Activated CD4-positive, CD25-positive, alpha-beta regulatory T cell treated with anti-CD3 and anti-CD28 coated beads, Interleukin-2, amount 50 U/mL, for 72 hours (primary cell): ENCODE measurements at regions not wholly inside any gene's neighbourhood (a gene's known extent, or its start where the extent isn't known, plus 50 kb on each side); places are given as distances from the start of the nearest gene placed in this dataset.
"Not testable (repeated sequence)": the region's sequence is repeated elsewhere in the genome, so short reads cannot be mapped to it uniquely, and the experiment has no call there.

Experiments
- DNase-seq: peaks from one replicate; pipeline ENCODE4 v3.0.0; 2021

DNA sequence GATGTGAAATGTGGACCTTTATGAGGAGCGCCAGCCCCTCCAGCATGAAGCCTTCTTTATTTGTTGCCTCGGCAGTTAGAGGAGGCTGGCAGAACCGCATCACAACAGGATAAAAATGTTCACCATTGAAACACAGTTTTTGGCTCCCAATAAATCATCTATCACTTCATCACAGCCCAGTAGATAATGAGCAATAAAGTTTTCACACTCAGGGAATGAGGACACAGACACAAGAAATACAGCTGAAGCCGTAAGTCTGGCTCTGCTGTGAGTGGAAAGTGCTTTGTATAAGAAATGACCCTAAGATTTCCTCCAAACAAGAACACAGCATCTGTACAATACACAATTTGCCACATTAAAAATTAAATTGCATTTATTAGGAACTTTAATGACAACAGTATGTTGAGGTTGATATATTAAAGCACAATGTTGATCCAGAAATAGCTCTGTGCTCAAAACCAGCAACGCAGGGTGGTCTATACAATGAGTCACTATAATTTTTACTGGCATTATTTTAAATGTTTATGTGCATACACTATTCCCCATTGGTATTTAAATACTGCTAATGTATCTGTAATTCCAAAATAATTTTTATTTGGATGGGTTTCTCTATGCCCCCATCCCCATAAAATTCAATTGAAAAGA is 301.8 kb upstream of the MGMT start:
- no peak for DNase-seq

DNA sequence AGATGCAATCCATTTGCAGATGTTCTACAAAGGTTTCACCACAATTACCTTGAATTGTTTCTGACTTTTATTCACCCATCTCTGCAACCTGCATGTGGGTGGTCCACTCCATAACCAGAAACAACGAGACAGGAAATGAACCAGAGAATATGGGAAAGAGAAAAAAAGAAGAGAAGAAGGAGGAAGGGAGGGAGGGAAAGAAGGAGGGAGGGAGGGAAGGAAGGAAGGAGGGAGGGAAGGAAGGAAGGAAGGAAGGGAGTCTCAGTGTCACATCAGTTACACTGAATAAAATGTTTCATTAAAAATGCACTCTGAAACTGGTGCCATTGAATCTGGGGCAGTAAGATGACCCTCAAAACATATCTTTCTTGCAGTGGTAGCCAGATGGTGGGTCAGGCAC is 301.3 kb upstream of the MGMT start:
- DNase-seq = no peak

DNA sequence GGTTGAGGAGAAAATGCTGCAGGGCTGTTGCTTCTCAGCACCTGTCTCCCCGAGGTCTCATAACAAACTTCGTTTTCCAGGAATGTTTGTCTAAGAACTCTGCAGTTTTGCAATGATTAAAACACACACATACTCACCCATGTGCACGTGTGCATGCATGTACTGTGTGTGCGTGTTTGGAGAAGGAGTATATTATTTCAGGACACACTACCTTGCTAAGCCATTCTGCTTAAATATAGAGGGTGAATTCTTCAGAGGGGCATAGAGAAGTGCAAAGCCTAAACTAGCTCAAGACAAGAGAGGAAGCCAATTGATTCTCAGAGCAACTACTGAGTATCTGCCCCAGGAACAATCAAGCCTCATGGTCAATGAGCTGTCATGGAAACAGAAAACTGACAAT is 298.4 kb upstream of the MGMT start:
- DNase-seq = no peak

DNA sequence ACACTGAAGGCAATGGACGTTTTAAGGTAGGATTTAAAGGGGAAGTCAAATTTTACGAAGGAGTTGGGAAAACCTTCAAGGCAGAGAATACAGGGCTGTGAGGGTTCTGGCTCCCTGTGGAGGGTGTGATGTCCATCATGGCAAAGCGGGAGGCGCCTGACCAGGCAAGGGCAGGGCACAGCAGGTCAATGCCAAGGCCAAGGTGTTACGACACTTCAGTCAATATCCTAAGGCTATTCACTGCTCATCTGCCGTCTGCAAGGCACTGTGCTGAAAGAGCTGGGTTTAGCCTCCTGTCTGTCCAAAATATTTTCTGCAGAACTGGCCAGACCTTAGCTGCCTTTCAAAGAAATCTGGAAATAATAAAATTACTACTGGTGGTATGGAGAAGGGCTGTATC is 297.9 kb upstream of the MGMT start:
- no peak for DNase-seq

DNA sequence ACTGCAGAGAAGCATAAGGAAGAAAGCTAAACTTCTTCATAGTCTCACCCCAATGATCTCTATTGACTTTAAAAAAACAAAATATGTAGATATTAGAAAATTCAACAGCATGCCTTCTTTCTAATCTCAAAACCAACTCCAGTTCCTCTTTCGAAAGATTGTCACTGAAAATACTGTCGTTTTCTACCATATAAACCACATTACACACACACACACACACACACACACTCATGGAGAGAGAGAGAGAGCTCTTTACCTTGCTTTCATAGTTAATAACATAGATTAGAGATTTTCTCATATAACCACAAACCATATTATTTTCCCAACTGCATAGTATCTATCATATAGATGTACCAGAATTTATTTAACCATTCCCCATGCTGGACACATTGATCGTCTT is 296.2 kb upstream of the MGMT start:
- DNase-seq = no peak

DNA sequence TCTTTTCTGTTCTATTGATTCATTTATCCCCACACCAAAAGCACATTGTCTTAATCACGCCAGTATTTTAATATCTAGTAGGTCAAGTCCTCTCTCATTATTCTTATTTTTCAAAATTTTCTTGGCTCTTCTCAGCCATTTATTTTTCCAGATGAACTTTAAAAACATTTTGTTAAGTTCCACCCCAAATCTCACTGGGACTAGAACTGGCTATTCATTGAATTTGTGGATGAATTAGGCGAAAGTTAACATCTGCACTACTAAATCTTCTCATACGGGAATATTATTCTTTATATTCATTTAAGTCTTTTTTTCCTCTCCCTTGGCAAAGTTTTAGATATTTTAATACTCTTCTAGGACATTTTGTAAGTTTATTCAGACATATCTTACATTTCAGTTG is 295.2 kb upstream of the MGMT start:
- no peak for DNase-seq

DNA sequence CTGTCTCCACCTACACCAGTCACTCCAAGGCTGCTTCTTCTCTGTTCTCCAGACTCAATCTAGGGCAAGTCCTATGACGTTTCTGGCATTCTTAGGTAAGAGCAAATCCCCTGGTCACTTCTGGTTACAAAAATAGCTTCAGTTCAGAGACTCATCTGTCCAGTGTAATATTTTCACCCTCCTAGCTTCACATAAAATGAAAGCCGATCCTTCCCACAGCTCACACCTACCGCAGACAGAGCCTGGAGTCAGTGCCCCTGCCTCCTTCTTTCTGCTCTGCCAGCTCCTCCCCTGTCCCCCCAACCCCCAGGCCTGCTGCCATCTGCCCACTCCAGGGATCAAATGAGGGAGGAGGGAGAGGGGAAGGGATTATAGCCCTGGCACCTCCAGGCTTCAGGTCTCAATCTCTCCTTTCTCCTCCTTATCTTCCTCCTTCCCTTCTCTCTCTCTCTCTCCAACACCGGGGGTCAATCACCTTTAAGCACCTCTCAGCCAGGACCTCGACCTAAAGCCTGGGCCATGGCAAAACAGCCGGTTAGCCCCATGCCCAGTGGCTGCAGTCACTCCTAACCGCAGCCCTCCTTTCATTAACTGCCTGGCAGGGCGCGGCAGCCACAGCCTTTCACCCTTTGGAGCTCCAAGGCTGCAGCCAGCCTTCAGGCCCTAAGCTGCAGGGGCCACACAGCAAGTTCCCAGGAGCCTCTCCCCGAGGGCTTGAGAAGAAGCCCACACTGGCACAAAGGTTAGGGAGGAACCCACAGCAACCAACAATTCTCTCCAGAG is 292.6 kb upstream of the MGMT start:
- no peak for DNase-seq

DNA sequence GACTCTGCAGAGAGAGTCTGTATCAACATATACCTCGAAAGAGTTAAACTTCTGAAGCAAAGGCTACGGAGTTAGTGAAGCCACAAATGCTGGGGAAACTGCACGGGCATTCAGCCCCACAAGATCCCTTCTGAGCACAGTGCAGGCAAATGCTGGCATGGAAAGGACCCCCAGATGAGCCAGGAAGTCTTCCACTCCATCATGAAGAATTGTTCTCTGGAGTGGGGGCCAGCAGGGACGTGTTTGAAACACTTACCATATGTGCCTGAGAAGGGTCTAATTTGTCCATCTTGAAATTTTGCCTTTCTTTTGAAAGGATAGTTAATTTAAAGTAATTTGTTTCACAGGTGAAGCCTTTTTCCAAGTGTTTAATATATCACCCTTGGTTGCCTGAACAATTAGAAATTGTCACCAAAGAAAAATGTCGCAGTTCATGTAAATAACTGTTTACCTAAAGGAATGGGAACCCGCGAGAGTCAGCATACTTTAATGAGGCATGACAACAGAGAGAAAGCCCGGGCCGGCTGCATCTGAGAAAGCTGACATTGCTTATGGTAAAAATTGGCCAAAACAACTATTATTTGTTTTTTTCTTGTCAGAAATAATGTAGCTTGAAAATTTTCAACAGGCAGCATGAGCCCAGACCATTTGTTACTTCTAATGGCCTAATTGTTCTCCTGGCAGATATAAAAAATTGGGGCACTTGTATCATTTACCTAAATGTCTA is 287.6 kb upstream of the MGMT start:
- no peak for DNase-seq

DNA sequence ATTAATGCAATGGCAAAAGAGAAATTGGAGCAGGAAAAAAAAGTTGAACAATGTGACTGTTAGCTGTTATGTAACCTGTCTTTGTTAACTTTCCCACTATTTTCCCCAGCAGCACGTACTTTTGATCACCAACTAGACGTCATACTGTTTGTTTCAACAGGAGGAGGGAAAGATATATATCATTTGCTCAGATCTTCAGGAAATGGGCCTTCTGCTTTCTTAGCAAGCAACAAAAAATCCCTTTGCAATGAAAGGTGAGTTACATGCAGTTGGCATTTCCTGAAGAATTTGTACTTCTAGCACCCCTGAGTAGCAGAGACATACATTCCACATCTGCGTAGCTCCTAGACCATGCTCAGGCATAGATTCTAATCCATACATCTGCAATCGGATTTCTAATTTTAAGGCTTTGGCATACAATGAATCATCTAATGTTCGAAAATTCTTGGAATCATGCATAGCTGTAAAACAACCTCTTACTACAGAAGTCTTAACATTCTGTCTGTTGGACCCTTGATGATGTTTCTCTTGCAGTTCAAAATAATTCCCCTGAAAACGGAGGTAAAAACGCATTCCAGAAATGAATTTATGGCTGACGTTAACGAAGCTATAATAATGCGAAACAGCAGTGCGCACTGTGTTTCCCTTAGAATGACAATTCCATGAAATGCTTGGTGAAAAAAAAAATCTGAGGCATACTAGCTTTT is 286.9 kb upstream of the MGMT start:
- no peak for DNase-seq

DNA sequence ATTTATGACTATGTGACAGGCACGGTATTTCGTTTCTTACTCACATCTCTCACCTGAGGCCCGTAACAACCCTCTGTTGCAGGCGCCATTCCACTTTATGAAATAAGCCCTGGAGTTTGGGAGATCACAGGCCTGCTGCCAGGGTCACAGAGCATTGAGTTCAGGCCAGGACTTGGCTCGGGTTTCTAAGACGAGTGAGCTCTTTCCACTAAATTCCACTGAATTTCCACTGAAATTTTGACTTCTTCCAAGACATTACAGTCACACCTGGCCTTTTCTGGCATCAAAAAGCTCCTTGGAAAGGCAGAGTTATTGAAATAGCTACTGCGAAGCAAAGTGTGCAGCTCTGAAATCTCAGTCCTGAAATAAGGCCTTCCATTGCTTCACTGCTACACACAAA is 282.8 kb upstream of the MGMT start:
- DNase-seq = no peak

DNA sequence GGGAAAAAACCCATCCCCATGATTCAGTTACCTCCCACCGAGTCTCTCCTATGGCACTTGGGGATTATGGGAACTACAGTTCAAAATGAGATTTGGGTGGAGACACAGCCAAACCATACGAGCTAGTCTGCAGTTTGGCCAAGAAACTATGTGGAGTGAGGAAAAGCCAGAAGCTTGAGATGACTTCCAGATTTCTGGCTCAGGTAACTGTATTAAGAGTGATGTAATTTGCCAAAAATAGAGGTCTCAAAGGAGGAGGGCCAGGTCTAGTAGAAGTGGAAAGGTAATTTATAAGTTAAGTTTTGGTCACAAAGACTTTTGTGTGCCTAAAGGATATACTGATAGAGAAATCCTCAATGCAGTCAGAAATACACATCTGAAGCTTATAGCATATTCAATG is 279.7 kb upstream of the MGMT start:
- DNase-seq = no peak

DNA sequence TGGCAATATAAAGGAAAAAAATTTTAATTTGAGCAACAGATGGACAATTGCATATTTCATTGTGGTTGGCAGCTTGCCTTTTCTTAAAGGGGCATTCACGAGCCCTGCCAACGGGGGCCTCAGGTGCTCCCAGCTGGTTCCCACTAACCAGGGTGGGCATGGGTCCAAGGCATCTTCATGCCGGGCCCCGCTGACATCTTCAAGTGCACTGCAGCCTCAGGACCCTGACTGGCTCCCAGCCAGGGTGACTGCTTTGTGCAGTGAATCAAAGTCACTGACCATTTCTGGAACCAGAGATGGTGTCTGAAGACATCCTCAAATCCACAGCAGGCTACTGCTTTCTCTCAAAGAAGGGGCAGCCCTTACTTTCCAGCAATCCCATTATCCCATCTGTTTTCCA is 275.2 kb upstream of the MGMT start:
- DNase-seq = no peak

DNA sequence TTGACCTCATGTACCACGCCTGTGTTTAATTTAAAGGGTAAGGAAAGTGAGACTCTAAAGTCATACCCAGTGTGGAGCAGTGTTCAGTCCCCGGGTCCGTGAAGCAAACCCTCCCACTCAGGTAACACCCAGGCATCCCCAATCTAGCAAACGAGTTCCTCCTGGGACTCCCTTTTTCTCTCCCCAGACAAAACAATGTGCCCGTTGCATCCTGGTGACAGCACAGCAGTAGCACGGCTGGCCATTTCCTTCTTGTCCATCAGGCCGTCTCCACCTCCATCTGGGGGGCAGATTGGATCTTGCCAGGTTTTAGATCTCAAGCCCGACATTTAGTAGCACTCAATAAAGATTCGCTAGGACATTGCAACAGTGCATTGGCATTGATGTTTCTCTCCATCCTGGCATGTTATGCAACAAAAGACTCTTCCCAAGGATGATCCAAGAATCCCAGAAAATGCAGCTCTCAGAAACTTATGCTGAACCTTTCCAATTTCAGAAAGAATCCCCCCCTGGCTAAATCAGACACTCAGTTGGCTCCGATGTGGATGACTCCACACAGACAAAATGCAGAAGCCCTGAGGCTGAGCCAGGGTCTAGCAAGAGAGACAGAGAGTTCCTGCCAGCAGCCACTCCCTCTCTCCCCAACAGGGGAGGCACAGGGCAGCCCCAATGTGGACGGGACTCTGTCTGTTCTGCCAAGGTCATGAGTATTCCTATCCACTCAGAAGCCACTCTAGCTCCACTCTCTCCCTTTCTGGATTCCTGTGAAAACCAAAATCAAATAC is 274.5 kb upstream of the MGMT start:
- no peak for DNase-seq

DNA sequence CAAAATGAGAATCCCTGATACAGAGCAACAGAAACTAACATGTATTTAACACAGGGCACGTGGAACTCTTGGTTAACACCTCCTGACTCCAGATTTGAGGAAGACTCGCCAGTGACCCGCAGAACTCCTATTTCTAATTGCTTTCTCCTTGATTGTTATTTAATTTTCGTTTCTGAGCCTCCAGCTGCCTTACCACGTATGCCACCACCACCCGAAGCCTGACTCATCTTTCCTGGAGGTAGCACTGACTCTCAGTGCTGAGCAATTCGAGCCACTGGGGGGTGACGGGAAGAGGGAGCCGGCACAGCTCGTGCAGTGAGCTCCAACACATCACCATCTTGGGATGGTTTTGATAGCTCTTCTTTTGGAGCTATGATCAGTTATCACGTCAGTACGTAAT is 273.9 kb upstream of the MGMT start:
- no peak for DNase-seq

DNA sequence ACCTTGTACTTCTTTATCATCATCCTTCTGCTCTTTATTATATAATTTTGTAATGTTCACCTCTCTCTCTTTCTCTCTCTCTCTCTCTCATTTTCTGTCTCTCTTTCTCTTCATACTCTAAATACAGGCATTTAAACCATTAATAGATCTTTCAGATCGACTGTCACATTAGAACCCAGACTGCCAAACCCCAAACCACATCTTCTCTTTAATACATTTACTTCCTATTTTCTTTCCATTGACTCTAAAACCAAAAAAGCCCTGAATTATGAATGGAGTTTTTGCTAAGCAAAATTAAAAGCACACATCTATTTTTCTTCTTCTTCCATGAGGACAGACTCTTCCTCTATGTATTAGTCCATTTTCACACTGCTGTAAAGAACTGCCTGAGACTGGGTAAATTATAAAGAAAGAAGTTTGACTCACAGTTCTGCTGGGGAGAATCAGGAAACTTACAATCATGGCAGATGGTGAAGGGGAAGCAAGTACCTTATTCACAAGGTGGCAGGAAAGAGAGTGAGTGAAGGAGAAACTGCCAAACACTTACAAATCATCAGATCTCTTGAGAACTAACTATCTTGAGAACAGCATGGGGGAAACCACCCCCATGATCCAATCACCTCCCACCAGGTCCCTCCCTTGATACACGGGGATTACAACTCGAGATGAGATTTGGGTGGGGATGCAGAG is 272.7 kb upstream of the MGMT start:
- DNase-seq = no peak

DNA sequence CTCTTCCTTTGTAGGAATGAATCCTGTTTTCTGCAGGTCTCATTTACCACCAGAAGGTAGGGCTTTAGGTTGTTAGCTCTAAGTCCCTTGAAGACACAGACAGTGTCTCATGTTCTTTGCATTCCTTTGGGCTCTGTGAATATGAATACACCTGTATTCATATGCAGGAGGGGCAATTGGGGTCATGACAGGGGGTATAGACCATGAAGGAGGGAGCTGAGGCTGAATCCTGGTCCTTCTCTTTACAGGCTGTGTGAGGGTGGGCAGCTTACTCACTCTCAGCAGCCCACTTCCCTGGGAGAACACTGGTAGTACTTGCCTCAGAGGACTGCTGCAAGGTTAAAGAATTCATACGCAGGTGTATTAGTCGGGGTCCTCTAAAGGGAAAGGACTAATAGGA is 267.2 kb upstream of the MGMT start:
- no peak for DNase-seq

DNA sequence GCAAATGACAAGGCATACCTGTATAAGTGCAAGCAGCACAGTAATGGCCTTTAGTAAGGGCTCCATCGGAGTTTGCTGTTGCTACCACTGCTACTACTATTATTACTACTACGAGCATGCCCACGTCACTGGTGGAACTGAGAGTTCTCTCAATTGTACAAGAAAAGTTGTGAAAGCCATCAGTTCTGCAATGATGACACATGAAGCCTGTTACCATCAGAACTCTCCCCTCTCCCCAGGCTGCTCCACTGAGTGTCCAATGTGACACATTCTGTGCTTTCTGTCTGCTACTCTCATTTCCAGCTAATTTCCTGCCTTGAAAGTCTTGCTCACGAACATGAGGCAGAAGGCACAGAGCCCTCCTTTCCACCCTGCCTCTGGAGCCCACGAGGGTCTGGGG is 263.2 kb upstream of the MGMT start:
- DNase-seq = no peak

DNA sequence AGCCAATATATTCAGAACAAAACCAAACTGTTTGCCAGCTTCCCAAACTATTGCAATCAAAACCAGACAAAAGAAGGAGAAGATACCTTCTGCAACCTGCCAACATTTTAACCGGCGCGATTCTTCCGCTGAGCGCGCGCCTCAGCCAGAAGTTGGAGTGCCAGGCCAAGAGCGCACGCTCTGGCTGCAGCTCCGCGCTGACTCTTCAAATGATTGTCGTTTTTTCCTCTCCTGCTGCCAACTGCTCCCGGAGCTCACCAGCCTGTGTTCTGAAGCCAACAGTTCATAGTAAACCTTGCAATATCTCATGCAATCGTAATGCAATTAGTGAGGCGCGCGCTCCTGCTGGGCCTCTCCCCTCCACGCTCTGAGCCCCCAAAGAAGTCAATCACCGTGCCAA is 259.7 kb upstream of the MGMT start:
- DNase-seq = no peak

DNA sequence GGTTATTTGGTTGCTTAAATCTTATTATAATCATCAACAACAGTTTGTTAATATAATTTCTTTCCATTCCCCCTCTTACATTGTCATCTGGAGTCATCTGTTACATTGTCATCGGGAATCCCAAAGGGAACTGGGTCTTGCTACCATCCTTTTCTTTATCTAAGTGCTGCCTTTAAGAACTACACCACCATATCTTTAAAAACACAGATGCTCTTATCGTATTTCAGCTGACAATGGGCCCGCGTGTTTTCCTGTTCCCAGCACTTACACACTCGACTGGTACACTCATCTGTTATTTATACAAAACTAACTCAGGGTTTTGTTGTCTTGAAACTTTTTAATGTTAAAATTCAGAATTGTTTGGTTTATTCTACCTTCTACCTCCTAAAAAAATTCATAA is 256.2 kb upstream of the MGMT start:
- no peak for DNase-seq

DNA sequence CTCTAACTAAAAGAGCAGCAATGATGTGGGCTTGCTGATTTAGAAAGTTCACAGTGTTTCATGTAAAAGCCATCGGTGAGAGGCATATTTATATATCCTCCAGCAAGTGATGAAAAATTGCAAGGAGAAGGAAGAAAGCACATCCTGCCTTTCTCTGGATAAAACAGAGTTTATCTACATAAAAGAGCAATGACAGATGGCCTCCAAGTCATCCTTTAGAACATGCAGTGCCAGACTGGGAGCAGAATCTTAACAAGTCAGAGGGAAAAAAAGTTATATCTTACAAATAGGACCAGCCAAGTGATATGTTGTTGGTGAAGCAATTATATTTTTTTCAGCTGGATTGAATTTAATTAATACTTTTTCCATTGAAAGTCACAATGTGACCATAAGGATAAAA is 253.8 kb upstream of the MGMT start:
- DNase-seq = no peak

DNA sequence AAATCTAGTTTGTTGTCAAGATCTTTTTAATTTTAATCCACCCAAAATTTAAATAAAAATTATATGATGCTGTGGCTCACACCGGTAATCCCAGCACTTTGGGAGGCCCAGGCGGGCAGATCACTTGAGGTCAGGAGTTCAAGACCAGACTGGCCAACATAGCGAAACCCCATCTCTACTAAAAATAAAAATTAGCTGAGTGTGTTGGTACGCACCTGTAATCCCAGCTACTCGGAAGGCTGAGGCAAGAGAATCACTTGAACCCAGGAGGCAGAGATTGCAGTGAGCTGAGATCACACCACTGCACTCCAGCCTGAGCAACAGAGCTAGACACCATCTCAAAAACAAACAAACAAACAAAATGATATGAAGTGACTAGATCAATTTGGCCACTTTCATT is 253.0 kb upstream of the MGMT start:
- DNase-seq = not testable (repeated sequence)

DNA sequence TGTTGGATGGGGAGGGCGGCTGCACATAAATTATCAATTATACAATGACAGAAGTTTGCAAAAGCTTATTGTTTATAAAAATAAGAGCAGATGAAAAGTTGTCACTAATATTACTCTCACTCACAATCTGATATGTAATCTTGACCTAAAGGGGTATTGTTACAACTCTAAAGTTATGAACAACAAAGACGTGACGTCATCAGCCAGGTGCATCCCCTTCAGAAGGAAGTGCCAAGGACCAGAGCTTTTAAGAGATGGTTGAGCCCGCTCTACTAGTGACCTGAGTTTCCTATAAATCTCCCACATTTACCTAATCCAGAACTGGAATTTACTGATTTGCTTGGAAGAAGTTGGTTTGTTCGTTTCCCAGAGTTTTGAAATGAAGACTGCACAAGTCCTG is 247.7 kb upstream of the MGMT start:
- no peak for DNase-seq
